NOMO-1 treated with DMSO at 0.1 percent for 48 hours (cell line): ENCODE measurements at regions not wholly inside any gene's neighbourhood (a gene's known extent, or its start where the extent isn't known, plus 50 kb on each side); places are given as distances from the start of the nearest gene placed in this dataset.
A peak's percentile ranks its signal among the peaks of the same experiment; 100 is the strongest.

Source experiments
- DNase-seq: peaks from one replicate; lab custom pipeline; 2025; ENCODE audit not compliant: unreplicated experiment; lab: John Stamatoyannopoulos, UW

DNA sequence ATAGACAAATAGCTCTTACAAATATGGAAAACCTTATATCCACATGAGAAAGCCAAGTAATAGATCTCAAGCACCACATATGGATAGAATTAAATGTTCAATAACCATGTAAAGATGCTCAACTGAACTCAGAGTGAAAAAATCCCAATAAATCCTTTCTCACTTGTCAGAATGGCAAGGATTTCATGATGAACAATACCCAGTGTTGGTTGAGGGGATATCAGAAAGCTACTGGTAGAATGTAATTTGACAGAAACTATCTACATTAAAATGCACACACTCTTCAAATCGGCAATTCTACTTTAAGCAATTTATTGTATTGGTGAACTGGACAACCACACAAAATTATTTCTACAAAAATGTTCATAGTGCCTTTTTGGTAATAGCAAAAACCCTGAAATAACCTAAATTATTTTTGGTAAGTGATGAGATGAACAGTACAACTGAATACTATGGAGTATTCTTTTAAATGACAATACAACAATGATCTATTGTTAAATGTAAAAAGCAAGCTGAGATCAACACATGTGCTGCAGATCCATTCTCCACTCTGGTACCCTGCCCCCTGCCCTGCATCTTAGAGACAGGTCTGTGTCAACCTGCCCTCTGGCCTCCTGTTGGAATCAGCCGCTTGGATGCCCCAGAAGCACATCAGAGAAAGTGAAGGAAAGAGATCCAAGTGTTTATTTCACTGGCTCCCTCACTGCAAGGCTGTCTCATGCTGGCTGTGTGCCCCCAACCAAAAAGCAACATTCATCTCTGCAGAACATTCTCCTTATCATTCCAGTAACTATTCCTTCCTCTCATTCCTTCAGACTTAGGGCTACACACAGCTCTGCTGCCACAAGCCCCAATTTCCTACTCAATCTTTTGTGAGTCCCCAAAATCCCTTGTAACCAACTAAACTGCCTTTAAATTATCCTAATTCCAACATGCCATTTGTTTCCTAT lies 442.5 kb downstream of the LRATD1 start:
- no peak for DNase-seq

DNA sequence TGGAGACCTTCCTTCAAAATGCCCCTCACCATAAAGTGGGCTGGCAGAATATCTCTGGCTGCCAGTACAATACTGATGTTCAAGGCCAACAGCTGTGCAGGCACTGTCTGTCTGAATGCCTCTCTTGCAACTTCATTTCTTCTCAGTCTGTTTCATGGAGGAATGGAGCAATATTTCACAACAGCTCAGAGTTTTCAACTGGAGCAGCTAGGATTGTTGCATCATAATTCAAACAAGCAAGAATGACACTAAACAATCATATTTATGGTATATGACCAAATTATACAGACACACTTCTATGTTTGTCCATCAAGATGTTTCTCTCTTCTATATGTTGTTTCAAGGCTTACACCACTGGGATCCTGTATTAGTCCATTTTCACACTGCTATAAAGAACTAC lies 444.2 kb downstream of the LRATD1 start:
- no peak for DNase-seq

DNA sequence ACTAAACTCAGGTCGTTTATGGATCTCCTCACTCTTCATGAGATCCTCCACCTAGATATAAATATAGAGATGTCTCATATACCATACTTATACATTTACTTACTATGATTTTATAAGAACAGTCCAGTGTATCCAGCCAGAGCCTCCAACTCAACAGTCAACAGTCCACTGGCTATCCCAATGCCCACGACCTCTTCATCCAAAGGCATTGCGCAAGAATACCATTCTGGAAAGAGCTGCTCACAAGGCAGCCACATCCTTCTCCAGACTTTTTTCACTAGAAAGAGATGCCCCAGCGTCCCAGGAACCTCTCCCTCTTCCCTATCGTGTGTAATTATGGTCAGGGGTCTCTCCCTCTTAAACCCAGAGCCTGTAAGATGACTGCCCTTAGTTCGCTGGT lies 448.8 kb downstream of the LRATD1 start:
- DNase-seq = no peak

- no peak for DNase-seq
These were observed 449.9 kb downstream of the LRATD1 start for GRCh38 chr2:15082105-15083058.

DNA sequence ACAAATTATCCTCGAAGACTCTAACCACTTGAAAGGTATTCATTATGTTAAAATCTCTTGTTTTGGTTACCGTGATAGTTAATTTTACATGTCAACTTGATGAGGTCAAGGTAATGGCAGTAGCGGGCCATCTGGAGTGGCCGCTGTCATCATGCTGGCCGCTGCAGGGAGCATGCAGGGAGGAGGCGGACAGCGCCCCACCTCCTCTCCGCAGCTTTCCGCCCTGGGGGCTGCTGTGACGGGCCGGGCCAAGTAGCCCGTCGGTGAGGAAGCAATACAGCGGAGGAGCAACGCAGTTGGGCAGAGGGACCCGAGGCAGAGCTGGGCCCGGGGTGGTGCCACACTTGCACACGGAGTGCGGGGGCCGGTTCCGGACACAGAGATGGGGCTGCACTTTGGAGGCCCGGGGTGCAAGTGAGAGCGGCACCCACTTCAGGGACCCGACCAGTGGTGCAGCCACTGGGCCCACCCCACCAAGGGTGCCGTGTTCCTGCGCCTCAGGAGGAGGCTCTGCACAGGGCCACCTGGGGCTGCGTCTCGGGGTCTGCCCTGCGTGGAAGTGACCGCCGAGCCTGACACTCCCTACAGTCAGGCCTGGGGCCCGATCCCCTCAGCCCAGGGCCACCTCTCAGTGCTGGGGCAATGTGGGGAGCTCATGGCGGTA lies 452.4 kb downstream of the LRATD1 start:
- no peak for DNase-seq

GRCh38 chr2:15092181-15092580 lies 459.7 kb downstream of the LRATD1 start:
- no peak for DNase-seq

DNA sequence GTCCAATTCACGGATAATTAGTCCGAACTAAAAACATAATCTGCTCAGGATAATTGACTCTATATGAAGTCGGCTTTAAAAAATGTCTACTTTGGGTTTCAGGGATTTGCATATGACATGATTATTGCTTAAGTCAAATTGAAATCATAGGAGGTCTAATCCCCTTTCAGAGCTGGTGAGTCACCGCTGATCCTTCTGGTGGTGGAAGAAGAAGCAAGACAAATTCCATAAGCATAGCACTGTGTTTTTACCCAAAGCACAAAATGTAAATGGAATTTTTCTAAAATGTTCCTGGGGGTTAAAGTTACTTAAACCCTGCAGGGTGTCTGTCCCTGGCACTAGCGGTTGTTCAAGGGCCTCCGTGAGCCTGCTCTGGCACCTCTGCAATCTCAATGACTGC lies 460.2 kb downstream of the LRATD1 start:
- DNase-seq = no peak

DNA sequence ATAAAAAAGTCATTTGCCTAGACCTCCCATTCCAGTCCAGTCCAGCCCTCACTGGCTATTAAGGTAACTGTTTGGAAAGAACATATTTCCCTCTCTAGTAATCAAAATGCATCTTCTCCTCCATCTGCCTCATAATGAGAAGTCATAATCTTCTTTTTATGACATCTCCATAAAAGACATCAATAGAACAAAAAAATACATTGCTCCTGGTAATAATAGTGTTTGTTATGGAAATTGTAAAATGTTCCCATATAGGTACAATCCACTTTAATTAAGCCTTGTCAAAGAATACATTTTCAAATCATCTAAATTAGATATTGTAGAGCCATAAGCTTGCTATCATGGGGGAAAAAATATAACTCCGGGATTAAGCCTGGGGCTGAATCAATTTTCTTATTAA lies 461.6 kb downstream of the LRATD1 start:
- no peak for DNase-seq

DNA sequence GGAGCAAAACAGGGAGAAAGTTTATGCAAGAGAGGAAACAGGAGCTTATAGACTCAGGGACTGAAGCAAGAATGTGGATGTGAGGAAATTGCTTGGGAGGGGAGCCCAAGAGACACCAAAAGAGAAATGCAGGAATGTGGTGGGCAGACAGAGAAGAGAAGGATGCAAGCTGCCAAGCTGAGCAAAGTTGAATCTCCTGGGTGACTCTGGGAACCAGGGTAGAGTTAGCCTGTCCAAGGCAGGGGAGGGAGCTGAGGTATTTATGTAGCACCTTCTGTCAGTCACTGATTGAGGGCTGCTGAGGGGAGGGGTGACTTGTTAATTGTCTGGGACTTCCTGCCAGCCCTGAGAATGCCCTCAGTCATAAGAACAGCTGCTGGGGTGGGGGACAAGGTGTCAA lies 464.3 kb downstream of the NBAS start:
- DNase-seq = no peak

DNA sequence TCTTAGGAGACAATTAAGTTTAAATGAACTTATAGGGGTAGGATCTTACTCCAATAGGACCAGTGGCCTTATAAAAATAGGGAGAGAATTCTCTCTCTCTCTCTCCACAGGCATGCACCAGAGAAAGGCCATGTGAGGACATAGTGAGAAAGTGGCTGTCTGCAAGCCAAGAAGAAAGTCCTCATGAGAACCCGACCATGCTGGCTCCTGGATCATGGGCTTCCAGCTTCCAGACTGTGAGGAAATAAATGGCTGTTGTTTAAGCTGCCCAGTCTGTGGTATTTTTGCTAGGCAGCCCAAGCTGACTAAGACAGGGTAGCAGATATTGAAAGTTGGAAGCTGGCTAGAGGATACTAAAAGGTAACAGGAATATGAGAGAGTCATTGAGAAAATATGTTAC lies 454.0 kb downstream of the NBAS start:
- DNase-seq = no peak

DNA sequence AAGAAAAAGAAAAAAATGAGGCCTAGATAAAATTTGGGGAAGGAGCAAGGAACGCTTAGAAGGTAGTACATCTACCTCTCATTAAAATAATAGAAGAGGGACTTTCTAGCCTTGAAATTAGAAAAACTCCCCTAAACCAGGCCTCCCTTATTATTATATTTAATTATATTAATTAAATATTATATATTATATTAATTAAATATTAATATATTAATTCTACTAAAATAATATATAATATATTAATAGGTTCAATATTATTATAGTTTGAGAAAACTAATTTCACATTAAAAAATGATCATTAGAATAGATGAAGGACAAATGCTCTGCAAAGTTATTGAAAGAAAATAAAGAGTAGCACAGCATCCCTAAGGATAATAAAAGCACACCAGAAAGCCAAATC lies 449.4 kb downstream of the NBAS start:
- no peak for DNase-seq

DNA sequence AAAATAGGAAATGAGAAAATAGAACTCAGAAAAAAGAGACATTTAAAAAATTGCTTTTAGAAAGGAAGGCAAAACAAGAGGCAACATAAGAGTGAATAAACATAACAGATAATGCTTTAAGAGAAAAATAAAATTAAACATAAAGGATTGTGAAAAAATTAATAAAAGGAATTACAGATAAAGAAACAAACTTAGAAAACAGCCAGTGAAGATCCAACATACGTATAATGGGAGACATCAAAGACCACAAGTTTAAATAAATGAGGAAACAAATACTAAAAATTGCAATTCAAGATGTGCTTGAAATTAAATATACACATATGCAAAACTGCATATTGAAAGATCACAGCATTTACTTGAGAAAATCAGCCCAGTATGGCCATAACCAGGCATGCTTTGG lies 448.9 kb downstream of the NBAS start:
- no peak for DNase-seq

DNA sequence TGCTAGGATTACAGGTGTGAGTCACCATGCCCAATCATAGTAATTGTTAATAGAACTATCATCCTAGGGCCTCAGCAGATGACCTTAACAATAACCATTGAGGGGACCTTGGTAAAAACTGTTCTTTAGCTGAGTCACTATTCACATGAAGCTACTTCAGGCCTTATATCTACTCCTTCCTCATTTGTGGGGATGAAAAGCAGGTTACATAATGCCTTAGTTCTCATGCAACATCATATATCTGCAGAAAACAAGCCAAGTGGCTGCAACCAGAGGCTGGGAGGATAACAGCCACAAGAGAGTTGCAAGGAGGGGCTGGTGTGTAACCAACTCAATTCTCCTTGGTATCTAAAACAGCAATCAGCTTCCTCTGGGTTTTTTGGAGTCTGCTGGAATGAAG lies 445.4 kb downstream of the NBAS start:
- DNase-seq = peak; percentile 91

DNA sequence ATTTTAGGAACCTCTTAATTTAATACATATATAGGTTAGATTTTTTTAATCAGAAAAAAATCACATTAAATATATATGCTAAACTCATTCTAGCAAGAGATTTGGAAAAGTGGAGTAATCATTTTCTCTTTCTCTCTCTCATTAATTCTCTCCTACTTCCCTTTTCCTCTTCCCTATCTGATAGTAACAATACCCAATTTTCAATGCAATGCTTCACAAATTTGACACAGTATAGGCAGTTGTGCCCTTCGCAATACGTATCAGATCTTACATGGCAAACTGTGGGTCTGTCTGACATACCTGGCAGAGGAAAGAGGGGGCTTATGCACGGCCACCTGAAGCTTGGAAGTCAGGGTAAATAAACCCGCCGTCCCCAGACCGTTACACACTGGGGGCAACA lies 444.3 kb downstream of the NBAS start:
- DNase-seq = peak; percentile 60
